ENCODE measurements at regions not wholly inside any gene's neighbourhood (a gene's known extent, or its start where the extent isn't known, plus 50 kb on each side); places are given as distances from the start of the nearest gene placed in this dataset.

DNA sequence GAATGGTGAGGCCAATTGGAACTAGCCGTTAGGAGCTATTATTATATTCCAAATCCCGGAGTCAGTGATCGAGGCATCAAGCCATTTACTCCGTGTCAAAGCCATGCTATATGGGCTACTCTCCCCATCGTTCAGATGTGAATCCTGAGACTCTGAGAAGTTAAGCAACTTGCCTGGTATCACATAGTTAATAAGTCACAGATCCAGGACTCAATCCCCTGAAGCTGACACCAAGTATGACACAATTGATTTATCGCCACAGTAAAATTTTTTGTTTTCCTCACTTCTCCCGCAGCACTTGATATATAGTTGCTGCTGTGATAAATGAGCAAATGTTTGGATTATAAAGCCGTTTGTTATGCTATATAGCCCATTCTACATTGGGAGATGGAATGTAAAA lies 50.8 kb upstream of the TSHZ2 start:
- no peak for DNase-seq

DNA sequence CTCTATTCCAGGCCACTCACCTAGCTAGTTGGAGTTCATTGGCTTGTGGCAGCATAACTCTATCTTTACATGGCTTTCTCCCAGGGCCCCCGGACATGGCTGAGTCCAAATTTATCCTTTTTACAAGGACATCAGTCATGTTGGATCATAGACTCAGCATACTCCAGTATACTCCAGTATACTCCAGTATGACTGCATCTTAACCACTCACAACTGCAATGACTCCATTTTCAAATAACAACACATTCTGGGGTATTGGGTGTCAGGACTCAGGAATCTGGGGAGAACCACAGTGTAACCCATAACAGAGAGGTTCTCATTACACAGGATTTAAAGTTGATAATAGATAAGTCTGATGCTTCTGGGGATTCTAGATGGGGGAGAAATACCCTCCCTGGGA lies 53.8 kb upstream of the TSHZ2 start:
- DNase-seq: no peak

- no peak for DNase-seq
Measured at GRCh38 chr20:52915564-52915963, 56.6 kb upstream of the TSHZ2 start.

DNA sequence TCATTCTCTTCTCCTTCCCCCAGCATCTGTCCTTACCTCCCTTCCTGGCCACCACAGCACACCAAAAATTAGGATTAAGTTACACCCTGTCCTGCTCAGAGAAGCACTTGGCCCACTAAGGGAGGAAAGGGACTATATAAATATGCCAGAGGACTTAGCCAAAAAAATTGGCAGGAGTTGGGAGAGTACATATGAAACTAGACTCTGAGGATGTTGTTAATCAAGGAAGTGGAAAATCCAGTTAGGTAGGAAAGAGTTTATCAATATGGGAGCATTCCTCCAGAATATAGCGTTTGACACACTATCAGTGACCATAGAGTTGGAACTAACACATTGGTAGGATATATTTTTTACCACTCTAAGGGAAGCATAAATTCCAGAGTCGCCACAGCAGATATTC lies 57.3 kb upstream of the TSHZ2 start:
- DNase-seq: no peak

DNA sequence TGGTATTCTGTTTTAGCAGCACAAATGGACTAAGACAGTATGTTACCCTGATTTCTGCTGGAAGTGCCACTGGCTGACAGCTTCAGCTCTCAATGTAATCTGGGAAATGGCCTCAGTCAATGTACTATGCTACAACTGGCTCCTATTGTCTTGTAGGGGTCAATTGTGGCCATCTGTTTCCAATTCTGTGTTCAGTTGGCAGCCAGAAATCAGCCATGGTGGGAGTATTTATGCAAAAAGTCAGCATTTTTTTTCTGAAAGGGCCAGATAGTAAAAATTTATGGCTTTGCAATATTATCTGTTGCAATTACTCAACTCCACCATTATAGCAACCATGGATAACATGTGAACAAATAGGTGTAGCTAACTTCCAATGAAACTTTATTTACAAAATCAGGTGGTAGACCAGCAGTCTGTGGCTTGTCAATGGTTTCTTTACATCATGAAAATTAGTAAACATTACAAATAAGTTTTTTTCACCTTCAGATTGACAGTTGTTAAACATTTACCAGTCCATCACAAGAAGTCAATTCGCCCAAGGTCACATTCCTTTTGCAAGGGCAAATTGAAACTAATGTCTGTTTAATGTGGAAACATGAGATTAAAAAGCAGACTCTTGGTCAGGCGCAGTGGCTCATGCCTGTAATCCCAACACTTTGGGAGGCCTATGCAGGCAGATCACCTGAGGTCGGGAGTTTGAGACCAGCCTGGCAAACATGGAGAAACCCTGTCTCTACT lies 58.3 kb upstream of the TSHZ2 start:
- no peak for DNase-seq

- DNase-seq: no peak
Measured at GRCh38 chr20:52905241-52905994, 66.7 kb upstream of the TSHZ2 start.

- no peak for DNase-seq
Measured at GRCh38 chr20:52904837-52905236, 67.3 kb upstream of the TSHZ2 start.

DNA sequence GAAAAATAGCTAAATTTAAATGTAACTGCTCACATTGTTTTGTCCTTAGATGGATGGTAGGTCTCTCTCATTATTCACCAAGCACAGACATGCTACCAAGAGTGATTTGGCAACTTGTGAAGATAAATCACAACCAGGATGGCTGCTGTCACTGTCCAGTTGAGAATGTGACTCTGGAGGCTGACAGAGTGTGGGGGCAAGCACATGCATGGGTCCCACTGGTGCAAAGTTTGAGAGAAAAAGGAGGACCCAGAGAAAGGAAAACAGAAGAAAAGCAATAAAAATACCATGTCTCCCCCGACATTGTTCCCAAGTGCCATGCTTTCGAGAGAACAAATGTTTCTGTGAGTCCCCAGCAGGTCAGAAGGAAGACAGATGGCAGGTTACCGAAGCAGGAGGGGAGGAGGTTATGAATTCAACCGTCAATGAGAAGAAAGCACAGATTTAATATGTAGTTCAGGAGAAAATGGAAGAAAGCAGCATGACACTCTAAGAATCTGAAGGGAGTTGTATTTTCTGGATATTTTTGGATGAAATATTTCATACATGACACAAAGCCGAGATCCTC lies 73.0 kb upstream of the TSHZ2 start:
- DNase-seq: no peak

- no peak for DNase-seq
Measured at GRCh38 chr20:52896348-52896747, 75.8 kb upstream of the TSHZ2 start.

DNA sequence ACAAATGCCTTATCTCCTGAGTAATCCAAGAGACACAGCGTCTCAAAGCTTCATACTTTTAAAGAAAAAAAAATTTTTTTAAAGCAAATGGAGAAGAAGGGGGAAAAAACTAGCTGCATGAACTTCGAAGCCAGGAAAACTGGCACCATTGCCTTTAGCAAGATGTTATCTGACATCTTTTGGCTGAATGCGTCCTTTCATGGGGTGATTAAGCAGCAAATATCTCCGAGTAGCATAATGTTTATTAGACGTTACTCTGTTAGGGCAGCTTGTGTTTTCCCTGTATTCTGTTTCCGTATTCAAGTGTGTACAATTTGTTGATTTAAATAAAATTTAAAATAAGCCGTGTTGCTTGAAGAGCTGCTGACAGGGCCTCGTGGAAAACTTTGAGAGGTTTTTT lies 76.5 kb upstream of the TSHZ2 start:
- no peak for DNase-seq

- no peak for DNase-seq
Measured at GRCh38 chr20:52895235-52895634, 76.9 kb upstream of the TSHZ2 start.

DNA sequence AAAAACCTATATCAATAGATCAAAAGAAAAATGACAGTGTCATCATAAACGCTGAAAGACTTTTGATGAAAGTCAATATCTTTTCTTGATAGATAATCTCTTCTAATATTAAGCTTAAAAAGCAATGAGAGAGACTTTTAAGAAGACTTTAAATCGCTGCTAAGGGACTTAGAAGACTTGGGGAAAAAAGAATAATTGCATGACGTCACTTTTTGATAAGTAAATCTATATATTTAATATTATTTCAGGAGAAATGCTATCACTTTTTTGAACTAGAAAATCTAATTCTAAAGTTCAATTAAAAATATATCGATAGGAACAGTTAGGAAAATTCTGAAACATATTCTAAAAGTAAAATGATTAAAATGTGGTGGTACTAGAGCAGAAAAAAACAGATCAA lies 78.7 kb upstream of the TSHZ2 start:
- DNase-seq: no peak

- no peak for DNase-seq
Measured at GRCh38 chr20:52892023-52892422, 80.1 kb upstream of the TSHZ2 start.

GRCh38 chr20:52890130-52890529 lies 82.0 kb upstream of the TSHZ2 start:
- no peak for DNase-seq

- DNase-seq: no peak
Measured at GRCh38 chr20:52889225-52889624, 82.9 kb upstream of the TSHZ2 start.

GRCh38 chr20:52888096-52888495 lies 84.1 kb upstream of the TSHZ2 start:
- no peak for DNase-seq

DNA sequence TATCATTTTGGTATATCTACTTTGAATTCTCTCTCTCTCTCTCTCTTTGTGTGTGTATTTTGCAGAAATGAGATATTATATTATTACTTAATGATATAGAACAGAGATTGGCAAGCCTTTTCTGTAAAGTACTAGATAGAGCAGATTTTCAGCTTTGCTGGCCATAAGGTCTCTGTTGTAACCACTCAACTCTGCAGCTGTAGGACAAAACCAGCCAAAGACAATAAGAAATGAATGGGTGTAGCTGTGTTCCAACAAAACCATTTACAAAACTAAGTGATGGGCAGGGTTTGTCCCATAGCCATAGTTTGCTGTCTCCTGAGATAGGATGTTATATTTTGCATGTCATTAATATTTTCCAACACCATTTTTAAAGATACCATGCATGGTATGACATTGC lies 91.2 kb upstream of the TSHZ2 start:
- no peak for DNase-seq

GRCh38 chr20:52880259-52880658 lies 91.9 kb upstream of the TSHZ2 start:
- DNase-seq: no peak

DNA sequence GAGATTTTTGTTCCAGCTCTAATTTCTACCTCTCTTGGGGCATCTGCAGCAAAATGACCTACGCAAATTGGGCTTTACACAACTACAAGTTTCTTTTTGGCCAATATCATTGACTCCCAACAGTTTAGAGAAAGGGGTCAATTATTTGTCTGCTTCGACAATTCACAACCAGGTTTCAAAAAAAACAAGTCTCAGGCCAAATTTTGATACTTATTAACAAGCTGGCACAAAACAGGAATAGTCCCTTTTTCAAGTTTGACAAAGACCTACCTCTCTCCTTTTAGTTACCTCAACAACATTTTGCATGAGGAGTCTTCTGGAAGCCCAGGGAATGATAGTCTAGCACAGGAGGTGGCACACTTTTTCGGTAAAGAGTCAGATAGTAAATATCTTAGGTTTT lies 97.9 kb upstream of the TSHZ2 start:
- no peak for DNase-seq

DNA sequence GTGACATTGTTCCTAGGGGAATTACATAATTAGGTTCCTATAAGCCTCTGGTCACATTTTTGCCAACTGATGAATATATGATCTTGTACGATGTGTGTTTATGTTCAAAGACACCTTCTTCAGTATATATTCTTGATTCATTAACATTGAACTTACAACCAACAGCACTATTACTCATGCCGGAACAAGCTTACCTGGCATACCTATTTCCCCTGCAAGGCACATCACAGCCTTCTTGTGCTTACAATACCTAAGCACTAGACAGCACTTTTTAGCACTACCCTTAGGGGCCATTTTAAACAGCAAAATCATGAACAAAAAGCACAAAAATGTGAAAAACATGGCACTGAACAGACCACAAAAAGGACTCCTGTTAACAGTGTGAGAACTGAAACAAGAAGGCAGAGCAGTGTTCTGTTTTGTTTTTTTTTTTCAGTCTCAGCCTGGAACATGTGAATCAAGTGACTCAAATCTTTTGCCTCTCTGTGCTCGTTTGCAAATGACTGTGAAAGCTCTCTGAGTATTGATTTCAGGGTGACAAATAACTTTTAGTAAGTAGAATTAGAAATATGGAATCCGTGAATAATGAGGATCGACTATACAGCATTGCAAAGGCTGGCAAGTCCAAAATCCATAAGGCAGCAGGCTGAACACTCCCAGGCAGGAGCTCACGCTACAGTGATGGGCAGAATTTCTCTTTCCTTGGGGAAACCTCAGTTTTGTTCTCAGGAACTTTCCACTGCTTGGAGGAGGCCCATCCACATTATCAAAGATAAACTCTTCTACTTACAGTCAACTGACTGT lies 102.3 kb upstream of the TSHZ2 start:
- no peak for DNase-seq

- no peak for DNase-seq
Measured at GRCh38 chr20:52869276-52869675, 102.9 kb upstream of the TSHZ2 start.

GRCh38 chr20:52867305-52867704 lies 104.9 kb upstream of the TSHZ2 start:
- no peak for DNase-seq

- DNase-seq: no peak
Measured at GRCh38 chr20:52864916-52865605, 107.1 kb upstream of the TSHZ2 start.
